Neuronal stem cell (in vitro differentiated cells): ENCODE measurements at regions not wholly inside any gene's neighbourhood (a gene's known extent, or its start where the extent isn't known, plus 50 kb on each side); places are given as distances from the start of the nearest gene placed in this dataset.

Source experiments
- DNase-seq: peaks from one replicate; pipeline ENCODE4 v3.0.0-alpha.2; 2013; ENCODE audit warnings: low spot score
- H2AFZ ChIP-seq: one replicate; pipeline ENCODE4 v1.6.1; 2013; ENCODE audit warnings: mild to moderate bottlenecking, low read length, inconsistent platforms
- H2AK5ac ChIP-seq: 2 replicates; pipeline ENCODE4 v1.6.1; 2013; ENCODE audit warnings: low read depth, mild to moderate bottlenecking, inconsistent platforms, low read length, moderate library complexity, mixed read lengths
- H2BK120ac ChIP-seq: 2 replicates; pipeline ENCODE4 v1.6.1; 2013; ENCODE audit warnings: low read depth, mild to moderate bottlenecking, inconsistent platforms, low read length, moderate library complexity, mixed read lengths
- H2BK12ac ChIP-seq: one replicate; pipeline ENCODE4 v1.6.1; 2013; ENCODE audit warnings: low read length, inconsistent platforms
- H2BK15ac ChIP-seq: 2 replicates; pipeline ENCODE4 v1.6.1; 2013; ENCODE audit warnings: mild to moderate bottlenecking, low read length, inconsistent platforms, mixed read lengths
- H2BK5ac ChIP-seq: one replicate; pipeline ENCODE4 v1.6.1; 2013; ENCODE audit warnings: inconsistent platforms, mild to moderate bottlenecking, low read length, moderate library complexity
- H3K14ac ChIP-seq: one replicate; pipeline ENCODE4 v1.6.1; 2013; ENCODE audit warnings: low read length, inconsistent platforms
- H3K18ac ChIP-seq: 2 replicates; pipeline ENCODE4 v1.6.1; 2013; ENCODE audit warnings: low read length, inconsistent platforms
- H3K23ac ChIP-seq: 2 replicates; pipeline ENCODE4 v1.6.1; 2013; ENCODE audit warnings: low read depth, mild to moderate bottlenecking, mixed read lengths, low read length, inconsistent platforms; ENCODE audit not compliant: poor library complexity
- H3K27ac ChIP-seq: replicated peaks from 3 replicates; pipeline ENCODE4 v1.5.1; 2013; ENCODE audit warnings: low read length, inconsistent platforms
- H3K27me3 ChIP-seq, 3 experiments: 2 replicates each; pipeline ENCODE4 v1.6.1; 2013; ENCODE audit warnings: low read length in 3 of 3, mild to moderate bottlenecking in 2 of 3, inconsistent platforms in 1 of 3, low read depth in 1 of 3, mixed read lengths in 1 of 3, moderate library complexity in 1 of 3; ENCODE audit not compliant: control insufficient read depth in 3 of 3, insufficient read depth in 3 of 3
- H3K36me3 ChIP-seq, 2 donors: replicated peaks in 1 of 2; 2 replicates each; pipeline ENCODE4 v1.6.1; 2013; ENCODE audit warnings: low read length in 2 of 2; ENCODE audit not compliant: control insufficient read depth in 2 of 2, insufficient read depth in 2 of 2
- H3K4ac ChIP-seq: 2 replicates; pipeline ENCODE4 v1.6.1; 2013; ENCODE audit warnings: inconsistent platforms, mild to moderate bottlenecking, low read length, moderate library complexity
- H3K4me1 ChIP-seq, 2 donors: 1 replicate in 1 of 2; 2 replicates in 1 of 2; pipeline ENCODE4 v1.6.1; 2013; ENCODE audit warnings: low read length in 2 of 2, low read depth in 1 of 2; ENCODE audit not compliant: control insufficient read depth in 2 of 2, insufficient read depth in 1 of 2
- H3K4me2 ChIP-seq: one replicate; pipeline ENCODE4 v1.6.1; 2013; ENCODE audit warnings: mild to moderate bottlenecking, low read length, inconsistent platforms; ENCODE audit not compliant: insufficient read depth, poor library complexity, severe bottlenecking
- H3K4me3 ChIP-seq, 2 donors: 2 replicates each; pipeline ENCODE4 v1.5.1; 2013; ENCODE audit warnings: low read length in 2 of 2, mild to moderate bottlenecking in 2 of 2, inconsistent platforms in 1 of 2, moderate library complexity in 1 of 2
- H3K79me1 ChIP-seq: one replicate; pipeline ENCODE4 v1.6.1; 2013; ENCODE audit warnings: low read depth, mild to moderate bottlenecking, inconsistent platforms, low read length, moderate library complexity
- H3K9ac ChIP-seq: one replicate; pipeline ENCODE4 v1.6.1; 2013; ENCODE audit warnings: mild to moderate bottlenecking, low read depth, low read length, inconsistent platforms; ENCODE audit not compliant: poor library complexity
- H3K9me3 ChIP-seq, 2 donors: replicated peaks in 1 of 2; 2 replicates each; pipeline versions ENCODE3 to v1.6.1; 2013; ENCODE audit warnings: low read length in 2 of 2, mild to moderate bottlenecking in 2 of 2, inconsistent platforms in 1 of 2, low read depth in 1 of 2, mixed read lengths in 1 of 2, moderate library complexity in 1 of 2; ENCODE audit not compliant: control insufficient read depth in 2 of 2, insufficient read depth in 1 of 2
- H4K8ac ChIP-seq: one replicate; pipeline ENCODE4 v1.6.1; 2013; ENCODE audit warnings: low read depth, mild to moderate bottlenecking, inconsistent platforms, low read length, moderate library complexity
- H4K91ac ChIP-seq: one replicate; pipeline ENCODE4 v1.6.1; 2013; ENCODE audit warnings: low read length, low read depth, mild to moderate bottlenecking, inconsistent platforms; ENCODE audit not compliant: poor library complexity
- WGBS, 2 donors: extraction: QIAGEN DNeasy Blood & Tissue Kit; methylation state at CpG; one replicate each; pipeline ENCODE4 v1.1.7; 2013; ENCODE audit warnings: missing lambda C conversion rate in 2 of 2, mixed read lengths in 1 of 2; ENCODE audit not compliant: insufficient read length in 2 of 2, insufficient replicate concordance in 1 of 2; ENCODE audit errors: extremely low coverage in 2 of 2; 5-methylcytosine and 5-hydroxymethylcytosine counted together

- Histone ChIP-seq H2BK12ac (no peak overlapping the region), H3K9me3 (no peaks in the 10 kb centered on the region), H4K8ac (no peak overlapping the region), H3K4me3 (no peak overlapping the region), H3K18ac (no peak overlapping the region), H3K27ac (no peak overlapping the region), H3K9ac (no peak overlapping the region), H3K4me2 (no peak overlapping the region), H3K14ac (no peak overlapping the region), H3K27me3 (no peaks in the 10 kb centered on the region), H4K91ac (no peak overlapping the region), H3K23ac (no peak overlapping the region), H3K4me1 (no peaks in the 10 kb centered on the region), H2AFZ (no peak overlapping the region), H3K79me1 (no peaks in the 10 kb centered on the region), H3K4ac (no peak overlapping the region), H2BK5ac (no peak overlapping the region), H2AK5ac (no peak overlapping the region), H3K36me3 (no peaks in the 10 kb centered on the region), H2BK15ac (no peak overlapping the region), H2BK120ac (no peak overlapping the region)
- no peak for DNase-seq
- WGBS, 2 donors: no CpG with 5 or more reads among the region's 3 CpGs
These were observed 480.4 kb downstream of the ACTRT1 start for GRCh38 chrX:127571834-127572233.

- no peak overlapping the region for H3K27ac ChIP-seq
- no peak overlapping the region for H2BK15ac ChIP-seq
- no peaks in the 10 kb centered on the region for H3K79me1 ChIP-seq
- H3K23ac ChIP-seq: no peak overlapping the region
- no peak overlapping the region for H3K14ac ChIP-seq
- no peak overlapping the region for H2BK5ac ChIP-seq
- no peak overlapping the region for H2BK12ac ChIP-seq
- no peaks in the 10 kb centered on the region for H3K27me3 ChIP-seq
- no peak overlapping the region for H3K4me3 ChIP-seq
- no peaks in the 10 kb centered on the region for H3K9me3 ChIP-seq
- H3K4ac ChIP-seq: no peak overlapping the region
- H4K91ac ChIP-seq: no peak overlapping the region
- H2BK120ac ChIP-seq: no peak overlapping the region
- no peak overlapping the region for H3K4me2 ChIP-seq
- H3K9ac ChIP-seq: no peak overlapping the region
- no peak overlapping the region for H4K8ac ChIP-seq
- no peak overlapping the region for H2AFZ ChIP-seq
- no peak overlapping the region for H2AK5ac ChIP-seq
- H3K4me1 ChIP-seq: no peaks in the 10 kb centered on the region
- no peak overlapping the region for H3K18ac ChIP-seq
- no peaks in the 10 kb centered on the region for H3K36me3 ChIP-seq
- no peak for DNase-seq
These were observed 481.9 kb downstream of the ACTRT1 start for GRCh38 chrX:127570276-127570675.

GRCh38 chrX:127568691-127569090 lies 483.5 kb downstream of the ACTRT1 start:
- no peak overlapping the region for H2BK15ac ChIP-seq
- H3K79me1 ChIP-seq: no peaks in the 10 kb centered on the region
- no peak overlapping the region for H2BK12ac ChIP-seq
- DNase-seq: no peak
- no peaks in the 10 kb centered on the region for H3K9me3 ChIP-seq
- H4K91ac ChIP-seq: no peak overlapping the region
- H3K27ac ChIP-seq: no peak overlapping the region
- no peak overlapping the region for H2BK5ac ChIP-seq
- no CpG with 5 or more reads among the region's 1 CpG for WGBS, 2 donors
- H3K14ac ChIP-seq: no peak overlapping the region
- H3K36me3 ChIP-seq: no peaks in the 10 kb centered on the region
- no peak overlapping the region for H3K23ac ChIP-seq
- H2BK120ac ChIP-seq: no peak overlapping the region
- H3K18ac ChIP-seq: no peak overlapping the region
- H3K4me2 ChIP-seq: no peak overlapping the region
- no peak overlapping the region for H3K4me3 ChIP-seq
- no peak overlapping the region for H4K8ac ChIP-seq
- H3K4me1 ChIP-seq: no peaks in the 10 kb centered on the region
- H3K9ac ChIP-seq: no peak overlapping the region
- no peak overlapping the region for H2AFZ ChIP-seq
- no peak overlapping the region for H2AK5ac ChIP-seq
- no peak overlapping the region for H3K4ac ChIP-seq
- H3K27me3 ChIP-seq: no peaks in the 10 kb centered on the region

DNA sequence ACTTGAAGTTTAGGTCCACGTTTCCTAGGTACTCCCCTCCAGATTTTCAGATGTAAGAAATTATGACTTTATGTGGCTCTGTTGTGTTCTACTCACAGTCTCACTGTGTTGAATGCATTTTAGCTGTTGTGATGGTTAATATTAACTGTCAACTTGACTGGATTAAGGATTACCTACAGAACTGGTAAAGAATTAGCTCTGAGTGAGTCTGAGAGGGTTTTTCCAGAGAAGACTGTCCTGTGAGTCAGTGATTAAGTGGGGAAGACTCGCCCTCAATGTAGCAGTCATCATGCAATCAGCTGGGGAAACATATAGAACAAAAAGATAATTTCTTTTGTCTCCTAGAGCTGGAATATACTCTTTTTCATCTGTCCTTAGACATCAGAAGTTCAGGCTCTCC lies 493.4 kb downstream of the ACTRT1 start:
- Histone ChIP-seq H2BK5ac (no peak overlapping the region), H4K8ac (no peak overlapping the region), H4K91ac (no peak overlapping the region), H3K18ac (no peak overlapping the region), H3K27me3 (no peaks in the 10 kb centered on the region), H3K4ac (no peak overlapping the region), H2BK15ac (no peak overlapping the region), H3K4me3 (no peak overlapping the region), H3K79me1 (no peaks in the 10 kb centered on the region), H3K14ac (no peak overlapping the region), H3K4me2 (no peak overlapping the region), H2BK120ac (no peak overlapping the region), H2AK5ac (no peak overlapping the region), H2BK12ac (no peak overlapping the region), H3K27ac (no peak overlapping the region), H2AFZ (no peak overlapping the region), H3K9ac (no peak overlapping the region), H3K9me3 (no peaks in the 10 kb centered on the region), H3K4me1 (no peaks in the 10 kb centered on the region), H3K23ac (no peak overlapping the region), H3K36me3 (no peaks in the 10 kb centered on the region)
- no peak for DNase-seq
- WGBS, 2 donors: no CpG with 5 or more reads among the region's 2 CpGs
